ENCODE measurements at regions not wholly inside any gene's neighbourhood (a gene's known extent, or its start where the extent isn't known, plus 50 kb on each side); places are given as distances from the start of the nearest gene placed in this dataset.

DNA sequence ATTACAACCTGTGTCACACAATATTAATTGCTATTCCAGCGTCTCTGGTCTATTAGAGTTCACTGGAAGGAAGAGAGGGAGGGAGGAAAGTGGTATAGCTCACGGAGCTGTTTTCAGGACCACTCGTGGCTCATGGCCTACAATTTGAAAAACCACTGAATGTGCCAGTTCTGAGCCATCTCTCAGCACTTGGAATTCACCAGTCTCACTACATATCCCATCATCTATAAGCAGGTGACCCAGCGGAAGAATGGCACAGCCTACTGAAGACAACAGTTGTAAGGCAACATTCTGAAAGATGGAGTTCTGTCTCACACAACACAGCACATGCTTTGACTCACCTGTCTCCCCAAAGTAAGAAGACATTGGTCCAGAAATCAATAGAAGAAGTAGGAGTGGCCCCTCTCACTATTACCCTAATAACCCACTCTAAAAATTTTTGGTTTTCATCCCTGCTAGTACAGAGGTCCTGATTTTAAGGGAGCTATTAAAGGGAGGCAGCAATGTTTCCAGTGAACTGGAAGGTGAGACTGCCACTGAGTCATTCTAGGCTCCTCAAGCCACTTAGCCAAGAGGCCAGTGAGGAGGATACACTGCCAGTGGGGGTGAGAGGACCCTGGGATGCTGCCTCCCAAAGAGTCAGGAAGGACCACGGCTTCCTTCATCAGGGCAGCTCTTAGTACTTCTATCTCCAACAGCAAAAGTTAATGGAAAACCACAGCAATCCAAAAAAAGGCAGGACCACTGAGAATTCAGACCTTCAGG is 50.0 kb upstream of the DOCK9 start:
- no peak for DNase-seq (ENCODE audit: low spot score)

DNA sequence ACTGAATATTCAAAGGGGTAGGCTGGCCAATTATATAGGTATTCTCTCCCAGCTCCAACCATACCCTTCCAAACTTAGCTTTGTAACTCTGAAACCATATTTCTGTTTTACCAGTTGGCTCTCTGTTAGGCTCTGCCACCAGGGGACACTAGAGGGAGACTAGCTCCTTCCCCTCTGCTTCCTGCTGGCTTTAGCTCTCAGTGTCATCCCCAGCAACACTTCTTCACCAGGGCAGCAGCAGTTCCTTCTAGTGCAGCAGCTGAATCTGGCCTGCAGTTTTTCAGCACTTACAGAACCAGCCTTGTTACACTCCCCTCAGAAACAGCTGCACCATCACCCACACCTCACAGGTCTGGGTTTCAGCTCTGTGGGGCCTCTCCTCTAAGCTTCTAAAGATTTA is 51.0 kb upstream of the DOCK9 start:
- DNase-seq (ENCODE audit: low spot score): no peak

DNA sequence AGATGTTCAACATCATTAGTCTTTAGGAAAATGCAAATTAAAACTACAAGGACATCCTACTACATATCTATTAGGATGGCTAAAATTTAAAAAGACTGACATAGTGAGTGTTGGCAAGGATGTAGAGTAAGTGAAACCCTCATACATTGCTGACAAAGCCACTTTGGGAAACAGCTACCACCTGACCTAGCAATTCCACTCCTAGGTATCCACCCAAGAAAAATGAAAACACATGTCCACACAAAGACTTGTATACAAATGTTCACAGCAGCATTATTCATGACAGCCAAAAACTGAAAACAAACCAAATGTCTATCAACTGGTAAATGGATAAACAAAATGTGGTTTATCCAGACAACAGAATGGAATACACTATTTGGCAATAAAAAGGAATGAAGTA is 51.7 kb upstream of the DOCK9 start:
- DNase-seq (ENCODE audit: low spot score): no peak

DNA sequence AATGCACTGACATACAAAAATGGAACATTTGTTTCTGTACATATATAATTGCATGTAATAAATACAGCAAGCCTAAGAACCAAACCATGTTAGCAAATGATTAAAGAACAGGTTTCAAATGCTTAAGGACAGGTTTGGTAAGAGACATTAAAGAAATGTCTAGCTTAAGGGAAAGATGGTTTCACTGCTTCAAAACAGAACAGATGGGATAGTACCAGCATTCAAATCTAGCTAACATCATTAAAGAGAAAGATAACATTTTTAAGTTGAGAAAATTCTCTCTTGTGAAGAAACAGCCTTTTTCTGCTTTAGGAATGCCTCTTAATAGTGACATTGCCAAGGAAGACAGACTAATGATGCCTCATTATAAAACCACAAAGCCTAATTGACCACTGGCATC is 52.5 kb upstream of the DOCK9 start:
- DNase-seq (ENCODE audit: low spot score): no peak

DNA sequence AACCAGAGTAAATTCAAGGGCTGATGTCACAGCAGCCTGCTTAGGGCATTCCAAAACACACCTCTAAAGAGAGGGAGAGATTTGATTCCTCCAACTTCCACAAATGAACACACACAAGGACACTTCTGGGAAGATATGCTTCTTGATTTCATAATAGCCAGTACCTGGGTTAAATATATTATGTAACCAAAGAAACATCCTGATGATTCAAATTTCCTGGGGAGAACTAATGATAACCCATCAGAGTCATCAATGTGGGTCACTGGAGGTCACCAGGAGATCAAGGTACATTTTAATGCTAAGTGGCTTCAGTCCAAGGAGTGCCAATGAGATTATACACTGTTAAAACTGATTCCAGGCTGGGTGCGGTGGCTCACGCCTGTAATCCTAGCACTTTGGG is 54.0 kb upstream of the DOCK9 start:
- no peak for DNase-seq (ENCODE audit: low spot score)

DNA sequence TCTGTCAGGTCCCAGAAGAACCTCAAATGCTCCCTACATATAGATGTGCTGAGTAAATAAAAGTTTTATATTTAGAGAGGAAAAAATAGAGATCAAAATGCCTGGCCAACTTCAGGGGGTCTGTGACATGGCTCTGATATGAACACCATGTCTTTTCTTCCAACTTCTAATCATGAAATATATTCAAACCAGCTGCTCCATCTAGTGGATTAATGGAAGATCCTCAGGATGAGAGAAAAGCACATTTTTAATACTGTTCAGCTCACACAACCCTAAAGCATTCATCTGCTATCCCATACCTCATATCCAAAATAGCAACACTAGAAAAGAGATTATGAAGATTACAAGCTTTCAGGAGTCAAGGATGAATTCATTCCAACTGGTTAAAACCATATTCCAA is 56.0 kb upstream of the DOCK9 start:
- DNase-seq (ENCODE audit: low spot score): no peak

DNA sequence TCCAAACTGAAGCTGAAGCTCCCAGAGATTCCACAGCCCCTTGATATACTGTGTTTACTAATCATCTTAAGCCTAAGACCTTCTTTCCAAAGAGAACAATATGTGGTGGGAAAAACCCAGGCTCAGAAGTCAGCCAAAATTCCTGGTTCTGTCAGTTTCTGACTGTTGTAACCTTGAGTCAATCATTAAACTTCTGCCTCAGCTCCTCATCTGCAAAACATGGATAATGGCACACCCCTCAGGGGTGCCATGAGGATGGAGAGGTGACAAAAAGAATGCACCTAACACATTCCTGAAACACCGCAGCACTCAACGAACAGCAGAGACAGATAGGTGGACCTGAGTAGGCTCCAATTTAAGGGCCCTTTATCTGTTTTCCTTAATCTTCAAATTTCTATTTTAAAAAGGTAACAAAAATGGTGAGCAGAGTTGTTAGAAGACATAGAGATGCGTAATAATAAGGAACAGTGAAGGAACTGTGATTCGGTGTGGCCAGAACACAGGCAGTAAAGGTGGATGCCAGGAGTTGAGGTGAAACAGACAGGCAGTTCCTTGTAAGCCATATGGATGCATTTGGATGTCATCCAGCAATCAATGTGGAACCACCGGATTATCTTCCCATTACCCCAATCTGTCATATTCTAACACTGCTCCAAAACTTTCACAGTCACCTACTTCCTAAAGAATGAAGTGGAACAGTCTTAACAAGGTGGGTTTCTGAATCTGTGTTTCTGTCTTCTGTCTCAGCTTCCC is 56.6 kb upstream of the DOCK9 start:
- no peak for DNase-seq (ENCODE audit: low spot score)

DNA sequence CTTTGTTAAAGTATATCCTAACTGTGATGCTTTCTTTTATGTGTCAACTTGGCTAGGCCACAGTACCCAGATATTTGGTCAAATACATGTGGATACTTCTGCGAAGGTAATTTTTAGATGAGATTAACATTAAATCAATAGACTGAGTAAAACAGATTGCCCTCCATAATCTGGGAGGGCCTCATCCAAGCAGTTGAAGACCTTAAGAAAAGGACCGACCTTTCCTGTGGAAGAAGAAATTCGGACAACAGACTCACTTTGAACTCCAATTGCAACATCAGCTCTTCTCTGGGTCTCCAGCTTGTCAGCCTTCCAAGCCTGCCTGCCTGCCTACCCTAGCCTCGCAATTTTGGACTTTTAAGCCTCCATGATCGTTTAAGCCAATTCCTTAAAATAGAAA is 57.9 kb upstream of the DOCK9 start:
- no peak for DNase-seq (ENCODE audit: low spot score)

DNA sequence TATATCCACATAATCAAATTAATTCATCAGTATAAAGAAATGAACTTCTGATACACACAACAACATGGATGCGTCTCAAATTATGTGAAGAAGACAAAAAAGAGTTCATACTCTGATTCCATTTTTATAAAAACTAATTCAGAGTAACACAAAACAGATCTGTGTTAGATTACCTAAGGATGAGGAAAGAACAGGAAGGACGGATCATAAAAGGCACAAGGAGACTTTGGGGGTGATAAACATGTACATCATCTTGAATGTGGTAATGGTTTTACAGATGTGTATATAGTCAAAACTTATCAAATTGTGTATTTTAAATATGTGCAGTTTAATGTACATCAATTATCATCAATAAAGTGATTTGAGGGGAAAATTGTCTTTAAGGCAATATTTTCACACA is 59.9 kb upstream of the DOCK9 start:
- DNase-seq (ENCODE audit: low spot score): no peak

DNA sequence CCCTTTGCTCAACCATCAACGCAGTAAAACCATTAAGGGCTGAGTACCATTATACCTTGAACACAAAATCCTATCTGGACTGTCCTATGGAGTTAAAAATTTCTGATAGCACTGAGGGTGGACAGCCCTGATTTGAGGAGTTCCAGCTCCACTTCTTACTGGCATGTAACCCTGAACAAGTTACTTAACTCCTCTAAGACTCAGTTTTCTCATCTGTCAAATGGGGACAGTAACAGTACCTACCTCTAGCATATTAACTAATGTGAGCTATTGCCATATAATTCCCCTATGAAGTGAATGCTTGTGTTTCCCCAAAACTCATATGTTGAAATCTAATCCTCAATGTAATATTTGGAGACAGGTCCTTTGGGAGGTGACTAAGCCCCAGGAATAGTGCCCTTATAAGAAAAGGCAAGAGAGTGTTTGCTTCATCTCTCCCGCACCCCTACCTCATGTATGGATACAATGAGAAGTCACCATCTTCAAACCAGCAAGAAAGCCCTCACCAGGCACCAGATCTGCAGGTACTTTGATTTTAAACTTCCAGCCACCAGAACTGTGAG is 61.9 kb upstream of the DOCK9 start:
- no peak for DNase-seq (ENCODE audit: low spot score)

DNA sequence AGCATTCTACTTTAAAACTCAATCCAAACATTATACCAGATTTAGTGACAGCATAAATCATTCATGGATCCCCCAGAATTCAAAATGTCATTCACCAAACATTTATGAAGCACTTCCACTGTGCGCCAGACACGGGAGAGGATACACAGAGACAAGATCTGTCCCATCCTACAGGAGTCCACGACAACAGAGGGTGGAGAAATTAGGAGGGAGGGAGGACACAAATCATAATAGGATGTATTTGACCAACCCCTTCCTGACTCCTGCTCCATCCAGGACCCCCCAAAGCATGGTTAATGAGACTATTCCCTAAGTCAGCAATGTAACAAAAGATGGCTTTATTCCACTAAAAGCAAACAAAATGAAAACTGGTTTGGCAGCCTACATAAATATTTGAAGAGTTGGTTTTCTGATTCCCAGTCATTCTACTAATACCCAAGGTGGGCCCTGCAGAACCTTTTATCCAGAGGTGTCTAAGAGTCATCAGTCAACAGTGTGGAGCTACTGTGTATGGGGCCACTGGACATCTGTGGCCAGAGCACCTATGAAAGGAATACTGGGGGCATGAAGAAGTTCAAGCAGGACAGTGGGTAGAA is 62.8 kb upstream of the DOCK9 start:
- no peak for DNase-seq (ENCODE audit: low spot score)

DNA sequence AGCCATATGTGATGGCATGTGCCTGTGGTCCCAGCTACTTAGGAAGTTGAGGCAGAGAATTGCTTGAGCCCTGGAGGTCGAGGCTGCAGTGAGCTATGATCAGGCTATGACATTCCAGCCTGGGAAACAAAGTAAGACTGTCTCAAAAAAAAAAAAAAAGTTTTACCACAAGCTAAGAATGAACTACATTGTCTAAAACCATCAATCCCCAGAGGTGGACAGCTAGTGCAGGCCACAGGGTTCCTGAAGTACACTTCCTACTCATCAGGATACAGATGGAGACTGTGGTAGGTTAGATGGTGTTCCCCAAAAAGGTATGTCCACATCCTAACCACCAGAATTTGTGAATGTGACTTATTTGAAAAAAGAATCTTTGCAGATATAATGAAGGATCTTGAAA is 63.5 kb upstream of the DOCK9 start:
- no peak for DNase-seq (ENCODE audit: low spot score)

DNA sequence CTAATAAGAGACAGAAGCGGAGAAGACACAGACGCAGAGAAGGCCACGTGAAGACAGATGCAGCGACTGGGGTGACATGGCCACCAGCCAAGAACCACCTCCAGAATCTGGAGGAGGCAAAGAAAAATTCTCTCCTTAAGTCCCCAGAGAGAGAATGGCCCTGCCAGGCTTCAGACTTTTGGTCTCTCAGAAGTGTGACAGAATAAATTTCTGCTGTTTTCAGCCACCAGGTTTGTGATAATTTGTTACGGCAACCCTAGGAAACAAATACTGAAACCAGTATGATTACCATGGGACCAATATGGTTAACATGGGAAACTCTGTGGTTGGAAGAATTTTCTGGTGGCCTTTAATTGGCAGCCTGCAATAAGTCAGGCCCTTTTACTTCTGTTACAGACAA is 63.9 kb upstream of the DOCK9 start:
- DNase-seq (ENCODE audit: low spot score): no peak

DNA sequence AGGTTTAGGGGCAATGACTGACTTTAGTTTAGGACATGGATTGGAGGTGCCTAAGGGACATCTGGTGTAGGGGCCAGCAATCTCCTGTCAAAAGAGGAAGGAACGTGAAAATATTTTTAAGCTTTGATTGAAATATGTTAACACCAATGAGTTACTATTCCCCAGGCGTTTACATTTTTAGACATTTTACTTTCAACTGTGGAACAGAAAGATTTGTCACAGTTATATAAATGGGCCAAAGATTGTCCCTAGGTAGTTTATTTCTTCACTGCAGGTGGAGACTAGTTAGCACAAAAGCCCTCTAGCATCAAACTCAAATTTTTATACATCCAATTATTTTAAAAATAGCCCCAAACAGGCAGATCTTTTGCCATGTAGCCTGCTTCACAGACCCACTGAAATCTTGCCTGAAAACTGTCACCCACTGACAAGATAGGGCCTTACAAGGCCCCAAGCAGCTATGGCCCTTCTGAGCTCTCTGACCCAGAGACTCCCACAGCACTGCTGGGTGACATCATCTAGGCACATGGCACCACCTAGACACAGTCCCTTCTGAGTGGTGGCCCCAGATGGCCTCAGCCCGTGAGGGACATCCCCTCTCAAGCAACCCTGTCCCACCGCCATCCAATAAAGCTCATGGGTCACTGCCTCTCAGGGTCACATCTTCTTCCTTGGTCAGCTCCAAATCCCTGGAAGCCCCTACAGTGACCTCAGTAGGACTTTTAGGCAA is 64.8 kb upstream of the DOCK9 start:
- DNase-seq (ENCODE audit: low spot score): no peak

DNA sequence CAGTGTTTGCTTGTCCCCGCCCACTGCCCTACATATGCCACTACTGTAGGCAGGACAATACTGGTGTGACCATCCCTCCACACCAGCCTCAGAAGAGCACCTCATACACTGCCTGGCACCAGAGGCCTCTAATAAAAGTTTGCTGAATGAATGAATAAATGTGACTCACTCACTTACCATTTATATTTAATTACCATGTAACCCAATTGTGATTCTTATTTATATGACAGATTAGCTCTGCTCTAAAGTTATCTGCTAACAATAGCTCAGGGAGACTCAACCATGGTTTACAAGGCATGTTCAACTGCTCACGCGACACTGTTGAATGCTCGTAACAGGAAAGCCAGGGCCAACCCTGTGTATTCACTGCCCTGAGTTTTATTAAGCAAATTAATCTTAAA is 66.0 kb upstream of the DOCK9 start:
- DNase-seq (ENCODE audit: low spot score): no peak

DNA sequence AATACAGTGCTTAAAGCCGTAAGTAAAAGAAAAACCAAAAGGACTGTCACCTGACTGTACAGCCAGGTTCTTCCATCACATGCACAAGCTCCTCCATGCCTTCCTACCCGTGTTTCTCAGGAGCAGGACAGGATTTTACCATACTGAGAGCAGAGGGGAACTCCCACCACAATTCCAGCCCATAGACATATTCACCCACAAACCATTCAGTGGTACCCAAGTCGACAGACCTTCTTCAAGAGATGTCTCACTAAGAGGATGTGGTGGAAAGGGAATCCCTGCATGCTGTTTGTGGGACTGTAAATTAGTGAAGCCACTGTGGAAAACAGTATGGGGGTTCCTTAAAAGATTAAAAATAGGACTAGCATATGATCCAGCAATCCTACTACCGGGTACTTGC is 66.9 kb upstream of the DOCK9 start:
- DNase-seq (ENCODE audit: low spot score): no peak

DNA sequence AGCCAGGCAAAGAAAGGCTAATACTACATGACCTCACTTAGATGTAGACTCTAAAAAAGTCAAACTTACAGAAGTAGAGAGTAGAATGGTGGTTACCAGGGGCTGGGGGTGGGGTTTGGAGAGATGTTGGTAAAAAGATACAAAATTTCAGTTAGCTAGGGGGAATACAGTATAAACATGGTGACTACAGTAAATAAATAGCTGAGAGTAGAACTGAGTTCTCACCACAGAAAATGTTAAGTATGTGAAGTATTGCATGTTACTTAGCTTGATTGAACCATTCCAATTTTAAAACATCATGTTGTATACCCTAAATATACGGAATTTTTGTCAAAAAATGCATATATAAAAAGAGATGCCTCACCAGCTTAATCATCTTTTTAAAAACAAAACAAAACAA is 67.5 kb upstream of the DOCK9 start:
- peak; percentile 21 for DNase-seq (ENCODE audit: low spot score)

DNA sequence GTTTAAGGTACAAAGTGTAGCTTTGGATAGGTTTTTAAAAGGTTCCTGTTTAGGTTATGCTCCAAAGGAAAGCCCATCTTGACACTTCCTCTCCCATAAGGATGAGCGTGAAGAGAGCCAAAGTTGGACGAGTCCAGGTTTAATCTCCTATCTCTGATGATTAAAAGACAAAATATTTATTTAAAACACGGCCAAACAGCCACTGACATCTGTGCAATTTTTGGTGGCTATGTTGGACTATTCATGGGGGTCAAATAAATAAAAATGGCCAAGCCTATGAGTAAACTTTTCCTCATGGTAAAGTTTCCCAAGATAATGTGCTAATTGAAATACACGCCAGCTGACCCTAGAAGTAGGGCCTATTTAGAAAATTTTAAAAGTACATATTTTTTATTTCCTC is 69.0 kb upstream of the DOCK9 start:
- DNase-seq (ENCODE audit: low spot score): no peak

DNA sequence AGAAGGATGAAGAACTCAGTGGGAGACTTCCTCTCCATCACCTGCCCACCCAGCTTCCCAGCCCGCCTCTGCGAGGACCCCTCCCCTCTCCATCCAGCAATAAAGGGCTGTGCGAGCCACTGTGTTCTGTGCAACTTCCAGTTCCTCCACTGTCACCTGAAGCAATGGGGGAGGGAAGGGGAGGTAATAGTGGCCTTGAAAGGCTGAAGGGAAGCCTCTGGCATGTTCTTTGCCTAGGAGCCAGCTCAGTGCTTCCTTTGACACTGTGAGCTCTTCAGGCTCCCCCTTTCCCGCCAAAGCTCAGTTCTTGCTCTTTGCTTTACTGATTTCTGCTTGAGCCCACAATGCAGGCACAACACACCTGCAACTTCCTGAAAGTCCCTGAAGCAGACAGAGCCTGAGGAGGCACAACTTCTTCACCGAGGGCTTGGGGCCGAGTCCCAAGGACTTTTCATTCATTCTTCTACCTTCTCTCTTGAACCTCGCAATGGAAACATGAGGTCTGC is 73.2 kb upstream of the DOCK9 start:
- no peak for DNase-seq (ENCODE audit: low spot score)

DNA sequence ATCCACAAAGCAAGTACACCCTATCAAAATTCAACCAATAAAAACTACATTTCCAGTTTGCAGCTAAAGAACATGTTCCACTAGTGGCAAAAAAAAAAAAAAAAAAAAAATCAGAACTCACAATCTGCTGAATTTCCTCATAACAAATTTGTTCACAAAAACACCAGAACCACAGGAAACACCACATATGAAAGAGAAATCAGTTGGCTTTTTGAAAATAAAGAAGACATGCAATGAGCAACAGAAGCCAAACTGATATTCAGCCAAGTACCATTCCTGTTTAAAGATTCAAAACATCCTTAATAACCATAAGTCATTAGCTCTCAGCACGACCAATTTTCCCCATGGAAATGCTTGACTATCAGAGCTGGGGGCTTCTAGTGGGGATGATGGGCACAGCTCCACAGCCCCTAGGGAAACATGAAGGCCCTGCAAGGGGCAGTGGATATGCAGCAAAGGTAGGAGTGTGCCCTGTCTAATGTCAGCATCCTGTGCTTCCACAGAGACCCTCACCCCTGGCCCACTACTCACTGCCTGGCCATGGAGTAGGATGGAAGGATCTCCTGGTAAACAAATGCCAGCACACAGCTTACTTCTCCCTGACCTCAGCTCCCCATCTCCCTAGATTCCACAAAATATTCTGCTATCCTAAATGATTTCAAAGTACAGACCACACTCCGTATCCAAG is 74.0 kb upstream of the DOCK9 start:
- no peak for DNase-seq (ENCODE audit: low spot score)

DNA sequence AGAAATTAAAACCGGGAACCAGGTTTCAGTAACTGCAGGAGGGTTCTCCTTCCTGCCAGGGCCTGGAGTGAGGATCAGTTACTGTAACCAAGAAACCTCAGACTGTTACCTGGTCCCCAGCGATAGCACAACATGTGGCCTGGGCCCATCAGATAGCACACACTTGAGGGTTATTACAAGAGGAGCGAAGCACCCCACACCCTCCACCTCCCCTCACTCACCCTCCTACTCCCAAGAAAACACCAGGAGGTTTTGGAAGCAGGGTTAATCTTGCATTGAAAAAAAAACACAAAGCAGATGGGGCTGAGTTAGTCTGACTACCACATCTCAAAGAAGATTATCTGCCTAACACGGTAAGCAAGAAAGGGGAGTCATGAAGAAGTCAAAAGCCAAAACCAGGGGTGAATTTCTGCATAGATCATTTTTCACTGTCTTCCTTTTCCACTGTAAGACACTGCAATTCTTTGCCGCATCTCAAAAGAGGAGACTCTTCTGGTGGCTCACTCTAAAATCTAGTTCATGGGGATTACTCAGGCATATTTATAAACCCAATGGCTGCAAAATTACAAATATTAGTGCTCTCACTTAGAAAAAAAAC is 75.9 kb upstream of the DOCK9 start:
- DNase-seq (ENCODE audit: low spot score): no peak

Measured in hepatic stellate cell (primary cell).